ENCODE measurements at regions not wholly inside any gene's neighbourhood (a gene's known extent, or its start where the extent isn't known, plus 50 kb on each side); places are given as distances from the start of the nearest gene placed in this dataset.
"Not testable (repeated sequence)": the region's sequence is repeated elsewhere in the genome, so short reads cannot be mapped to it uniquely, and the experiment has no call there.

DNA sequence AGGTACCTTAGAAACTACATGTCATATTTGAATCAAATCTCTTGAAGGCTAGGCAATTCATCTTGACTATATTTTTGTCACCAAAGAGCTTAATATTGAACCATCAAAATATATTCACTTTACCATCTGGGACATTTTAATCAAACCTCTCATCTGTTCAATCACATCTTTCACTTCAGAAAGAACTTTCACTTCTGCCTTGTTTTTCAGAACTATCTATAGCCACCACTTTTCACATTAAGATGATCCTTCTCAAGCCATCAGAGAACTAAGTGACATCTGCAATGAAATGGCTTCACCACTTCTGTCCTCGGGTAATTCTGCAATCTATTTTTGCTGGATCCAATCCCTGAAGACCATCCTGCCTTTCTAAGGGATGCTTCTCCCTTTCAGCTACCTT is 57.8 kb downstream of the OR2B2 start:
- DNase-seq = no peak

DNA sequence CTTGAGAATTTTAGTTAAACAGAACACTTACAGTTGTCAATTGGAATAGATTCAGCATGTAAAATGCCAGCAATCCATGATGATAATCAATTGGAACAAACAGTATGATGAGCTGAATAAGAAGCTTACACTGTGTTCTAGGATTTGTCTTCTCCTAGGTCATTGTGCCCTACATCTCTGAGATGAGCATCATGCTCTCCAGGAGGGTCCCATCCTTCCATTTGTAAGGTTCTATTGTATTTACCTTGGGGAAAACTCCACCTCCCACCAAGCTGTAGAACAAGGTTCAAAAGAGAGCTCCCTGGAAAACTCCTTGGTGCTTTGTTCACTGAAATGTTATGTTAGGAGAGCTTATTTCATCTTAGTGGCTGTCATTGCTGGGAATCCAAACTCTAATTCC is 60.8 kb downstream of the OR2B2 start:
- DNase-seq = no peak

DNA sequence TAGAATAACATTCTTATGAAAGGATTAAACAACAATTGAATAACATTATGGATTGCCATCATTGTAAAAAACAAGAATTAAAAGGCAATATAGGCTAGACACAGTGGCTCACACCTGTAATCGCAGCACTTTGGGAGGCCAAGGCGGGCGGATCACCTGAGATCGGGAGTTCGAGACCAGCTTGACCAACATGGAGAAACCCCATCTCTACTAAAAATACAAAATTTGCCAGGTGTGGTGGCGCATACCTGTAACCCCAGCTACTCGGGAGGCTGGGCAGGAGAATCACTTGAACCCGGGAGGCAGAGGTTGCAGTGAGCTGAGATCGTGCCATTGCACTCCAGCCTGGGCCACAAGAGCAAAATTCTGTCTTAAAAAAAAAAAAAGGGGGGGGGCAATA is 63.2 kb downstream of the OR2B2 start:
- not testable (repeated sequence) for DNase-seq

DNA sequence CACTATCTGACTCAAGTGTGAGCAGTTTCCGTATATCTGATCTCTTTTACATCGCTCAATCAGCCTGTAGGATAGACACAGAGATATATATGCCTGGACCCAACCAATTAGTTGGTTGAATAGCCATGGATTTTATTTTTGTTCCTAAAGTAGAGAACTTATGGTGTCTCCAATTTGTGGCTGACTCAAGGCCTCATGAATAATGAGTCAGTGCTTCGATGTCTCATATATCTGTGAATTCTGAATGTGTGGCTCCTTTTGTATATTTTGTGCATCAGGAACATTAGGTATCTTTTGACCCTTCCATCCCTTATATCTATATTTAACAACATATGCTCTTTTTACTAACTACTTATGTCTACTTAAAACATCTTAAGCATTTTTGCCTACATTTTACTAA is 64.5 kb downstream of the OR2B2 start:
- DNase-seq = no peak

DNA sequence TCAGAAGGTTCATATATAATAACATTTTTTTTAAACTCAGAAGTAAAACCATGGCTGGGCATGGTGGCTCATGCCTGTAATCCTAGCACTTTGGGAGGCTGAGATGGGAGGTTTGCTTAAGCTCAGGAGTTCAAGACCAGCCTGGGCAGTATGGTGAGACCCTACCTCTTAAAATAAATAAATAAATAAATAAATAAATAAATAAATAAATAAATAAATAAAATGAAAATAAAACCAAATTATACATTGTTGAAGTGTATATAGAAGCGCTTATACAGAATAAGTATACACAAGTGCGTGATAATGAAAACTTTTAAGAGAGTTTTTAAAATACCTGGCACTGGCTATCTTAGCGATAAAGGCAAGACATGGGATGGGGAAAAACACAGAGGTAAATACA is 71.6 kb downstream of the OR2B2 start:
- DNase-seq = no peak

DNA sequence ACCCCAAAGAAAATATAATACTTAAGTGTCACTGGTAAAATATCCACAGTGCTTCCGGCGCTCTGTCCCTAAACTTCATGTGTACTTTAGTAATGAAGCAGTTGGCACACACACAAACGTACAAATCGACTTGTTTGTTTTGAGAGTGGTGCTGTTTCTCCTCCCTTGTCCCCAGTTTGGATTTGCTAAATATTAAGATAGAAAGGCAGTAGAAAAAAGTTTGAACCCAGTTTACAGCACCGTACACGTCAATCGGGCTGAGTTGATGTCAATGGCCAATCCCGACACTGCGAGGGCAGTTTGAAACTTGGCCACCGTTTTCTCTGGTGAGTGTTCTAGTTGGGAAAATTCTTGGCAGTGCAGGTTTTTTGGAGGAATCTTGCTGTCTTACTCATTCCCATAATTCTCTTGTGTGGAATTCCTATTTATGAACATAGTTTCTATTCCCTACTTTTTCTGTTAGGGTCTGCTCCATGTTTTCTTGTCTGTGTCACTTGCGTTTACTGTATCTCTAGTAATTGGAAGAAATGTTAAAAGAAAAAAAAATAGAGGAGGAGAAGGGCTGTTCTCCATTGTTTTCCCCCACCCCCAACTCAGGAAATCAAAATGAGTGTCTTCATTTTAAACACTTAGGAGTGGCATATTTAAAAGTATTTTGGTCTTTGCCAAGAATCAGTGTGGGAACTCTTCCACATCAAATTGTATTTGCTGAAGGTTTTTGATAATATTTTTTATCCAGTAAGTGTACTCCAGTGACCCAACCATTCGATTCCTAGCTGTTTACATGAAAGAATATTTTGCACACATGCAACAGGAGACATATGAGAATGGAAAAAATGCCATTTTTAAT is 72.3 kb downstream of the OR2B2 start:
- peak; percentile 67 for DNase-seq

DNA sequence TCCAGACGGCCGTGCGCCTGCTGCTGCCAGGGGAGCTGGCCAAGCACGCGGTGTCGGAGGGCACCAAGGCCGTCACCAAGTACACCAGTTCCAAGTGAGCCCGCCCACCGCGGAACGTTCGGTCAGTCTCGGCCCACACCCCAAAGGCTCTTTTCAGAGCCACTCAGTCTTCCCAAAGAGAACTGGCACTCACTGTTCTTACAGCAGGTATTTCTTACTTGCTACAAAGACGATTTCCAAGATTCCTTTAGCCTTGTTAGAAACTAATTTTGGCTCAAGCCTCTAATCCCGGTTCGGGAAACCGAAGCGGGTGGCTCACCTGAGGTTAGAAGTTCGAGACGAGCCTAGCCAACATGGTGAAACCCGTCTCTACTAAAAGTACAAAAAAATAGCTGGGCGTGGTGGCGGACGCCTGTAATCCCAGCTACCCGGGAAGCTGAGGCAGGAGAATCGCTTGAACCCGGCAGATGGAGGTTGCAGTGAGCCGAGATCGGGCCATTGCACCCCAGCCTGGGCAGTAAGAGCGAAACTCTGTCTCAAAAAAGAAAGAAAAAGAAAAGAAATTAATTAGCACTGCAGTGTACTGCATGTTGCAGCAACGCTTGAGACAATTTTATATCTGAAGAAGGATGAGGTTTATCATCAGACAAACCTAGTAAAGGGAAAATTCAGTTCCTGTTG is 73.1 kb downstream of the OR2B2 start:
- DNase-seq = peak; percentile 86

DNA sequence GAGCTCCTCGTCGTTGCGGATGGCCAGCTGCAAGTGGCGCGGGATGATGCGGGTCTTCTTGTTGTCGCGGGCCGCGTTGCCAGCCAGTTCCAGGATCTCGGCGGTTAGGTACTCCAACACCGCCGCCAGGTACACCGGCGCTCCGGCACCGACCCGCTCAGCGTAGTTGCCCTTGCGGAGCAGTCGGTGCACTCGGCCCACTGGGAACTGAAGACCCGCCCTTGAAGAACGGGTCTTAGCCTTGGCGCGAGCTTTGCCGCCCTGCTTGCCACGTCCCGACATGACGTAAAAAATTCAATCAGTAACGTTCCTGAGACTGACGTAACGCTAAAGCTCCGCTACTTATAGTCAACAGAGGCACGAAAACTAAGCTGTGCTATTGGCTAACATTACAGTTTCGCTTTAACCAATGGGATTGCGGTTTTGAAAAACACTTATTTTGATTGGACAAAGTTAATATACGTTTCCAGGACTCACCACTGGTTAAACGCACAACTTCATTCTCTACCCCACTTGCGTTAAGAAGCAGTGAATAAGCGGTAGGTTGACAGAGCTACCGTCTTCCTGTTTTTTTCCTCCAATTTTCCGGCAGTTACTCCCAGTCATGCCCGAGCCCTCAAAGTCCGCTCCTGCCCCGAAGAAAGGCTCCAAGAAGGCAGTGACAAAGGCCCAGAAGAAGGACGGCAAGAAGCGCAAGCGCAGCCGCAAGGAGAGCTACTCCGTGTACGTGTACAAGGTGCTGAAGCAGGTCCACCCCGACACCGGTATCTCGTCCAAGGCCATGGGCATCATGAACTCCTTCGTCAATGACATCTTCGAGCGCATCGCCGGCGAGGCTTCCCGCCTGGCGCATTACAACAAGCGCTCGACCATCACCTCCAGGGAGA is 73.9 kb downstream of the OR2B2 start:
- DNase-seq = peak; percentile 89

DNA sequence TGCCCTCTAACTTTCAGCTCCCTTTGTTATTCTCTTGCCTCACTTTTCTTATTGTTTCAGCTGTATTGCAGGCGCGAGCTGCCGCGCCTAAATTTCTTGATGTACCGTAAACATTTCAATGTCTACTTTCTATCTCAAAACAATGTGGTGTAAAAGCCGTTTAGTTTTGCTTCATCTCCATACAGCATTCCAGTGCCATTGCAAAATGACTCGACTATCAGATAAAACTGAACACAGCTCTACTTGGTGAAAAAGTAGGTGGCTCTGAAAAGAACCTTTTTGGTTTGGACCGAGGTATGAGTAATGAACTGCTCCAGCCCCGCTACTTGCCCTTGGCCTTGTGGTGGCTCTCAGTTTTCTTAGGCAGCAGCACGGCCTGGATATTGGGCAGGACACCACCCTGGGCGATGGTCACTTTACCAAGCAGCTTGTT is 74.6 kb downstream of the OR2B2 start:
- DNase-seq = peak; percentile 74

DNA sequence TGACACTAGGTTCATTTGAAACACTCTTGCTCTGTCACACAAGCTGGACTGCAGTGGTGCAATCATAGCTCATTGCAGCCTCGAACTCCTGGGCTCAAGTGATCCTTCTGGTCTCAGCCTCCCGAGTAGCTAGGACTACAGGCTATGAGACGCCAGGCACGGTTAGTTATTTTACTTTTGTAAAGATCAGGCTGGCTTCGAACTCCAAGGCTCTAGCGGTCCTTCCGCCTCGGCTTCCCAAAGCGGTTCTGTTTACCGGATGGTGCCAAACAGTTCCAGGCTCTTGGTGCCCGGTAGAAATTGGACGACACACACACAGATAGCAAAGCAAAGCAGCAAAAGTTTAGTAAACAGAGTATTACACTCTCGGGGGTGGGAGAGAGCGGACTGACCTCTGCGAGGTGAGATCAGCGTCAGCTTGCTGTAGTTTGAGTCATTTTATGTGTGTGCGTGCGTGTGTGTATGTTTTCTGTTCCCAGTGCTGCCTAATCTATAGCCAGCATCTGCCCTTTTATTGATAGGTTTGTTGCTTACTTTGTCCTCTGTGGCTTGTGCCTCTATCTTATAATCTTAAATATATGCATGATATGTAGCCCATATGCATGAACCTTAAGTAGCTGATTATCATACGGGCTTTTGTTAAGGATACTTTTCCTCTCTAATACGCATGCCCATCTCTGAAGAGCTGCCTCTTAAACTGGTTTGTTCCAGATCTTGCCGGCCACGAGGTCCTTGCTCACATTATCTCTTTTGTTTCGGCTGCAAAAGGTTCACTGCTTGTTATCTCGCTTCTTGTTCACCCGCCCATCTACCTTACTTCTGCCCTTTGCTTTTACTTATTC is 75.2 kb downstream of the OR2B2 start:
- peak; percentile 81 for DNase-seq

DNA sequence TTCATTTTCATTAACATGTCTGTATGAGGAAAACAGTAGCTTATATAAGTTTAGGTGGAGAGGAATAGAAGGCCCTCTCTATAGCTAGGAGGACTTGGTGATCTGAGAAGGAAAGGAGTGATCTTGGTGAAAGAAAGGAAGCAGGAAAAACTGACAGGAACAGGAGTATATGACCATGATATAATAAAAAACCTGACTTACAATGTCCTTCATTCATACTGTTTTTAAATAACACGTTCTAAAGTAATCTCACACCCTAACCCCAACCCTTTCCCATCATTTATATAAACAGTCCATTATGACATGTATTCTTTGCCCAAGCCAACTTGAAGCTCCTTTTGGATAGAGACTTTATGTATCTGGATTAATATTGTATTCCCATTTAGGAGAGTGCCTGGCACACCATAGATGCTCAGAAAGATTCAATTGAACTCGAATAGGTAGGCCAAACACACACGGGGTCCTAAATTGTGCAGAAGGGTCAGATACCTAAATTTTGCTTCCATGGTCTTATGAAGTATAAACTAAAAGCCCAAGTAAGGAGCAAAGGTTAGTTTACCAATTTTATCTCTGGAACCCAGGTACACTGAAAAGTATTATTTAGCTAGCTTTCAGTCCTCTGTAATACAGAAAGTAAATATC is 75.9 kb downstream of the OR2B2 start:
- no peak for DNase-seq

DNA sequence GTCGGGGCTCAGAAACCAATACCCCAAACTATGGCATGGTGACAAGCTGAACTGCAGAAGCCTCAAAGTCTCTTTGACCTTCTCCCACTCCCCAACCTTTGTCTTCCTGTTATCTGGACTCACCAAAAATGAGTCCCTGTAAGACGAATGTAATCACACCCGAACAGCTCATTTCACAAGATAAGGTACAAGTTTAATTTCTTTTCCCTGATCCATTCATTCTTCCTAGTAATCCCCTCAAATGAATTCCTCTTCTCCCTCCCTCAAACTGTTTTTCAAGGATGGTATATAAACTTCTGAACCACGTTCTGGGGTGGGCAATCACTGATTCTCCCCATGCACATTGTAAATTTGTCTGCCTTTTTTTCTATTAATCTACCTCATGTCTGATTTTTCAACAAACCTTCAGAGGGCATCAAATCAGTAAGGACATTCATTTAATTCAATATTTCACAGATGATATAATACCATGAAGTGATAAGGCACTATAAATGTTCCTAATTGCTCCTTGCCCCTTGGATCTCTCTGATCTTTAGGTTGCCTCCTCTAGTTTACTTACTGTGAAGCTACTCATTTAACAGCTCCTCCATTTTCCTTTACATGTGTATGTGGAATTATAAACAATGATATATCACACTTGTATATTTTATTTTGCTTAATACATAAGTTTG is 77.2 kb downstream of the OR2B2 start:
- DNase-seq = no peak

DNA sequence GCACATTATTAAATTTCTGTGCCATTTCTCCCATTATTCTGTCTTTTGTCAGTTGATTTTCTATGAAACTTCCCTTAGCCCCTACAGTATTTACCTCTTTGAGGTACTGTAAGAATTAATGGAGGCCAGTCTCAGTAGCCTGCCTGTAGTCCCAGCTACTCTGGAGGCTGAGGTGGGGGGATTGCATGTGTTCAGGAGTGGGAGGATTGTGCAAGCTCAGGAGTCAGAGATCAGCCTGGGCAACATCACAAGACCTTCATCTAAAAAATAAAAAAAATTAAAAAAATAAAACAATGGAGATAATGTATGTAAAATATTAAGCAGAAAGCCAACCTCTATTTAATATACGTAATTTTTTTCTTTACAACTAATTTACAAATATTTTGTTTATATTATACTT is 77.8 kb downstream of the OR2B2 start:
- no peak for DNase-seq

DNA sequence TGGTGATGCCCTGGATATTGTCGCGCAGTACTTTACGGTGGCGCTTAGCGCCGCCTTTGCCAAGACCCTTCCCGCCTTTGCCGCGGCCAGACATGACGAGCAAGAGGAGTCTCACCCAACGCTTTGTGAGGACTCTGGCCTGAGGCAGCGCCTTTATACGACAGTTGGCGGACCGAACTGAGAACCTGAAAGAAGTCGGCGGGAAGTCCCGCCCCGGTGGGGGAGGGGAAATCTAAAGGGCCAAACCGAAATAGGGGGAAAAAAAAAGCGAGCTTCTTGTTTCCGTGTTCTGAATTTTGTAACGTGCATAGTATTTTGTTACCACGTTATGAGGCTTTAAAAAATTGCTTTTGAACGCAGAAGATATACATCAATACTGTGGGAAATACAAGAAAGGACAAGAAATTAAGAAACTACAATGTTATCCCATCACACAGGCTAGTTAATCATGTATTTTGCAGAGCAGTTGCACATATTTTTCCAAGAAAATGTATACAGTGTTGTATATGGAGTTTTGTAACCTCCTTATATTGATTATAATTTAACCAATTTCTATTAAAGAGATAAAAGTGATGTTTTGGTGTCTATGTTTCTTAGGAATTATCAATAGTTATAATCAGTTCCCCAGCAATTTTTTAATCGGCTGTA is 80.6 kb downstream of the OR2B2 start:
- DNase-seq = peak; percentile 70

DNA sequence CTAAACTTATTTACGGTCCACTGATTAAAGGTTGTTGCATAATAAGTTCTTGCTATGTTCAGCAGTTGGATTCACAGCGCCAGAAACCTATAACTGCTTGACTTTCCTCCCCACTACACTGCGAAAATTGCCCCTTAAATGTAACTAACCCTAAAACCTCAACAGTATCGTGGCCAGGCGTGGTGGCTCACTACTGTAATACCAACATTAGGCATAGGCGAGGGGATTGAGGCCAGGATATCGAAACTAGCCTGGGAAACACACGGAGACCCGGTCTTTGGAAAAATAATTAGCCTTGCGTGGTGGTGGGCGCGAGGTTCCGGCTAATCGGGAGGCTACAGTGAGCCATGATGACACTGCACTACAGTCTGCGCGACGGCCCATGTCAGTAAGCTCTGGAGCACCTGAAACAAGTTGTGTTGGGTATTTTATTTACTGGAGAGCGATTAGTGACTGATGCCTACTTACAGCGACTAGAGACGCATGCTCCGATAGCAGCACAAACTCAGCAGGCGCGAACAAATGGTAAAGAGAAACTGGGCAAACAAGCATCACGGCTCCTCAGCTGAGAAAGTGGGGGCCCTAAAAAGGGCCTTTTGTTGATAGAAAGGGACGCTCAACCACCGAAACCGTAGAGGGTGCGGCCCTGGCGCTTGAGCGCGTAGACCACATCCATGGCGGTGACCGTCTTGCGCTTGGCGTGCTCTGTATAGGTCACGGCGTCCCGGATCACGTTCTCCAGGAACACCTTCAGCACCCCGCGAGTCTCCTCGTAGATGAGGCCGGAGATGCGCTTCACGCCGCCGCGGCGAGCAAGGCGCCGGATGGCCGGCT is 81.4 kb downstream of the OR2B2 start:
- DNase-seq = peak; percentile 82

DNA sequence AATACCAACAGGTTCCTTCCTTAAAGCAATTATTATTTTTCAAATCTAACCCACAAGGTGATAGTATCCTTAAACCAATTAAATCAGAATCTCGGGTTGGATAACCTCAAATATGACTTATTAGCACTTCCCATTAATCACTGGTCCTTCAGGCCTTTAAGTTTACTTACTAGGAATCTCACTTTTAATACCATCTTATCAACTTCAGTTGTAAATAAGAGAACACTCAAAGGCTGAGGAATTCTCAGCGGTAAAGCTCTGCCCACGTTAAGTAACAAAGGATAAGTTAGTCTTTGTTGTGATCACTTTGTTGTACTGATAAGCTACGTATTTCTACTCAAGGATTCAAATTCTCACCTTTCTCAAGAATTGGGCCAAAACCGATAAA is 82.0 kb downstream of the OR2B2 start:
- no peak for DNase-seq

DNA sequence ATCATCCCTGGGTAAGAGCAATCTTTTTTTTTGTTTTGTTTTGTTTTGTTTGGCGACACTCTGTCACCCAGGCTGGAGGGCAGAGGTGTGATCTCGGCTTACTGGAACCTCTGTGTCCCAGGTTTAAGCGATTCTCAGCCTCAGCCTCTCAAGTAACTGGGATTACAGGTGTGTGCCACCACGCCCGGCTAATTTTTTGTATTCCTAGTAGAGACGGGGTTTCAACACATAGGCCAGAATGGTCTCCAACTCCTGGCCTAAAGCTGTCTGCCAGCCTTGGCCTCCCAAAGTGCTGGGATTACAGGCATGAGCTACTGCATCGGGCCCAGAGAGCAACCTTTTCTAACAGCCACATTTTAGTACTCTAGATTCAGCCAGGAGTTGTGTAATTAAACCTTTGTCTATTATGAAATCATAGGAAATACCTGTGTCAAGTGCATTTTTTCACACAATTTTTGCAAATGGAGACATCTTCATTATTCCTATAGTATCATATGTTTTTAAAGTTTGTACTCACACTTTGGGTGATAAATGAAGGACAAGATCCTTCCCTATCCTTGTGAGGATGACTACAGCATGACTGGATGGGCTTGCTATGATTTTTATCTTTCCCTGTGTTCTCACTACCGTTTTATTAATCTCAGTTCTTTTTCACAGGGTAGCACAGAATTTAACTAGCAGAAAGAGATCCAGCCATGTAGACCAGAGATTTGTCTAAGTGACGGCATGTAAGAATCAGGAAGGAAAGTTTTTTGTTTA is 82.6 kb downstream of the OR2B2 start:
- no peak for DNase-seq

DNA sequence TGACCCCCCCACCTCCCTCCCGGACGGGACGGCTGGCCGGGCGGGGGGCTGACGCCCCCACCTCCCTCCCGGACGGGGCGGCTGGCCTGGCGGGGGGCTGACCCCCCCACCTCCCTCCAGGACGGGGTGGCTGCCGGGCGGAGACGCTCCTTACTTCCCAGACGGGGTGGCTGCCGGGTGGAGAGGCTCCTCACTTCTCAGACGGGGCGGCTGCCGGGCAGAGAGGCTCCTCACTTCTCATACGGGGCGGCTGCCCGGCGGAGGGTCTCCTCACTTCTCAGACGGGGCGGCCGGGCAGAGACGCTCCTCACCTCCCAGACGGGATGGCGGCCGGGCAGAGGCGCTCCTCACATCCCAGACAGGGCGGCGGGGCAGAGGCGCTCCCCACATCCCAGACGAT is 84.7 kb downstream of the OR2B2 start:
- not testable (repeated sequence) for DNase-seq

DNA sequence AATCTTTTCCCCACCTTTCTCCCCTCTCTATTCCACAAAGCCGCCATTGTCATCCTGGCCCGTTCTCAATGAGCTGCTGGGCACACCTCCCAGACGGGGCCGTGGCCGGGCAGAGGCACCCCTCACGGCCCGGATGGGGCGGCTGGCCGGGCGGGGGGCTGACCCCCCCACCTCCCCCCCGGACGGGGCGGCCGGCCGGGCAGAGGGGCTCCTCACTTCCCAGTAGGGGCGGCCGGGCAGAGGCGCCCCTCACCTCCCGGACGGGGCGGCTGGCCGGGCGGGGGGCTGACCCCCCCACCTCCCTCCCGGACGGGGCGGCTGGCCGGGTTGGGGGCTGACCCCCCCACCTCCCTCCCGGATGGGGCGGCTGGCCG is 85.6 kb downstream of the OR2B2 start:
- DNase-seq = not testable (repeated sequence)
